Bronchial epithelial cell (primary cell): ENCODE measurements at regions not wholly inside any gene's neighbourhood (a gene's known extent, or its start where the extent isn't known, plus 50 kb on each side); places are given as distances from the start of the nearest gene placed in this dataset.
"Not testable (repeated sequence)": the region's sequence is repeated elsewhere in the genome, so short reads cannot be mapped to it uniquely, and the experiment has no call there.

ENCODE experiments used
- DNase-seq: peaks from one replicate; pipeline ENCODE4 v3.0.0-alpha.2; 2010; ENCODE audit warnings: low read depth
- FAIRE-seq: peaks from 2 replicates; lab custom pipeline; 2011; peaks lifted over from hg19 to GRCh38; lab: Jason Lieb, UNC
- H3K27me3 ChIP-seq: 2 replicates; pipeline ENCODE4 v1.5.1; 2011; ENCODE audit warnings: low read length; ENCODE audit not compliant: control insufficient read depth, insufficient read depth
- H3K36me3 ChIP-seq: 2 replicates; pipeline ENCODE4 v1.5.1; 2011; ENCODE audit warnings: low read length; ENCODE audit not compliant: control insufficient read depth, insufficient read depth
- H3K4me3 ChIP-seq: 2 replicates; pipeline ENCODE4 v1.5.1; 2011; ENCODE audit warnings: mild to moderate bottlenecking, low read depth, low read length, control low read depth
- CTCF ChIP-seq: IDR thresholded peaks from 2 replicates; pipeline ENCODE4 v1.5.1; 2011; ENCODE audit warnings: mild to moderate bottlenecking, moderate library complexity, low read length, control low read depth, inconsistent platforms; ENCODE audit not compliant: insufficient read depth, severe bottlenecking

- no peak for DNase-seq
- H3K27me3 ChIP-seq: no peaks in the 10 kb centered on the region
- H3K4me3 ChIP-seq: no peak overlapping the region
- no peaks in the 10 kb centered on the region for H3K36me3 ChIP-seq
- no peak for TF ChIP-seq CTCF
- no peak for FAIRE-seq
Observed at GRCh38 chr9:12329623-12329985, 363.6 kb upstream of the TYRP1 start.

GRCh38 chr9:12333966-12334365 lies 359.2 kb upstream of the TYRP1 start:
- FAIRE-seq, H3K27me3 ChIP-seq: not testable (repeated sequence)

GRCh38 chr9:12350775-12351174 lies 342.4 kb upstream of the TYRP1 start:
- FAIRE-seq (no peak), DNase-seq (no peak)
- no peak for TF ChIP-seq CTCF
- no peaks in the 10 kb centered on the region for H3K27me3 ChIP-seq
- no peaks in the 10 kb centered on the region for H3K36me3 ChIP-seq
- no peak overlapping the region for H3K4me3 ChIP-seq

More at GRCh38 chr9:12333966-12334365, 359.2 kb upstream of the TYRP1 start:
- H3K4me3 ChIP-seq, H3K36me3 ChIP-seq, DNase-seq: not testable (repeated sequence)

GRCh38 chr9:12351293-12352044 lies 341.7 kb upstream of the TYRP1 start:
- Histone ChIP-seq H3K4me3 (no peak overlapping the region), H3K27me3 (no peaks in the 10 kb centered on the region), H3K36me3 (no peaks in the 10 kb centered on the region)
- no peak for DNase-seq
- no peak for TF ChIP-seq CTCF
- FAIRE-seq: no peak

GRCh38 chr9:12352045-12352315 lies 341.2 kb upstream of the TYRP1 start:
- Histone ChIP-seq H3K4me3 (no peak overlapping the region), H3K27me3 (no peaks in the 10 kb centered on the region), H3K36me3 (no peaks in the 10 kb centered on the region)
- FAIRE-seq: no peak
- no peak for TF ChIP-seq CTCF
- no peak for DNase-seq

- no peaks in the 10 kb centered on the region for H3K27me3 ChIP-seq
- no peak for TF ChIP-seq CTCF
- no peak for FAIRE-seq
- no peak overlapping the region for H3K4me3 ChIP-seq
- no peaks in the 10 kb centered on the region for H3K36me3 ChIP-seq
- no peak for DNase-seq
Observed at GRCh38 chr9:12363439-12363838, 329.7 kb upstream of the TYRP1 start.
